ENCODE measurements at regions not wholly inside any gene's neighbourhood (a gene's known extent, or its start where the extent isn't known, plus 50 kb on each side); places are given as distances from the start of the nearest gene placed in this dataset.
"Not testable (repeated sequence)": the region's sequence is repeated elsewhere in the genome, so short reads cannot be mapped to it uniquely, and the experiment has no call there.

GRCh38 chr5:92144824-92145223, 761.7 kb upstream of the ARRDC3 start:
- no peaks in the 10 kb centered on the region for H3K4me1 Mint-ChIP-seq
- no peak for TF ChIP-seq CTCF (IDR thresholded peaks at IDR 0.05)
- no peak overlapping the region for H3K4me3 ChIP-seq (ENCODE audit: low read length)
- intact Hi-C loops (cut with micrococcal nuclease): no loop called here
- H3K27me3 Mint-ChIP-seq (ENCODE audit: low read depth in 2 of 2): no peaks in the 10 kb centered on the region
- H3K27ac Mint-ChIP-seq: no peak overlapping the region
- no peaks in the 10 kb centered on the region for H3K9me3 ChIP-seq (ENCODE audit: control insufficient read depth, insufficient read depth, low read length)
- DNase-seq: no peak
- no peak overlapping the region for H3K4me3 Mint-ChIP-seq
- ATAC-seq: no peak
- no peaks in the 10 kb centered on the region for H3K36me3 ChIP-seq (ENCODE audit: control insufficient read depth, insufficient read depth, low read length)
- no peak overlapping the region for H3K27ac ChIP-seq (ENCODE audit: low read length)
- 64% methylated on average over 2 of the region's 3 CpGs for WGBS (ENCODE audit: insufficient coverage)
- H3K9me3 Mint-ChIP-seq: peaks cover 6 to 25% of the 10 kb centered on the region in 2 donors
- H3K36me3 Mint-ChIP-seq: no peaks in the 10 kb centered on the region
- H3K27me3 ChIP-seq (ENCODE audit: control insufficient read depth, insufficient read depth, low read length): no peaks in the 10 kb centered on the region
- H3K4me1 ChIP-seq (ENCODE audit: control insufficient read depth, insufficient read depth, low read length): no peaks in the 10 kb centered on the region

DNA sequence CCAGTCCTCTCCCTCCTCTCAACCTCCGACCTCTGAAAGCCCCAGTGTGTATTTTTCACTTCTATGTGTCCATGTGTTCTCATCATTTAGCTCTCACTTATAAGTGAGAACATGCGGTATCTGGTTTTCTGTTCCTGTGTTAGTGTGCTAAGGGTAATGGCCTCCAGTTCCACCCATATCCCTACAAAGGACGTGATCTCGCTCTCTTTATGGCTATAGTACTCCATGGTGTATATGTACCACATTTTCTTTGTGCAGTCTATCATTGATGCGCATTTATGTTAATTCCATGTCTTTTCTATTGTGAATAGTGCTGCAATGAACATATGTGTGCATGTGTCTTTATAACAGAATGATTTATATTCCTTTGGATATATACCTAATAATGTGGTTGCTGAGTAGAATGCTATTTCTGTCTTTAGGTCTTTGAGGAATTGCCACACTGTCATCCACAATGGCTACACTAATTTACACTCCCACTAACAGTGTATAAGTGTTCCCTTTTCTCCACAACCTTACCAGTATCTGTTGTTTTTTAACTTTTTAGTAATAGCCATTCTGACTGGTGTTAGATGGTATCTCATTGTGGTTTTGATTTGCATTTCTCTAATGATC, 749.3 kb upstream of the ARRDC3 start:
- H3K27ac ChIP-seq (ENCODE audit: low read length); ATAC-seq; H3K4me3 ChIP-seq (ENCODE audit: low read length); H3K36me3 ChIP-seq (ENCODE audit: control insufficient read depth, insufficient read depth, low read length); H3K27ac Mint-ChIP-seq; H3K36me3 Mint-ChIP-seq; H3K4me3 Mint-ChIP-seq; H3K27me3 ChIP-seq (ENCODE audit: control insufficient read depth, insufficient read depth, low read length); H3K4me1 ChIP-seq (ENCODE audit: control insufficient read depth, insufficient read depth, low read length); H3K4me1 Mint-ChIP-seq; H3K27me3 Mint-ChIP-seq (ENCODE audit: low read depth in 2 of 2); DNase-seq; intact Hi-C loops (cut with micrococcal nuclease); H3K9me3 Mint-ChIP-seq; H3K9me3 ChIP-seq (ENCODE audit: control insufficient read depth, insufficient read depth, low read length): not testable (repeated sequence)
- WGBS (ENCODE audit: insufficient coverage): 77% methylated on average over 2 of the region's 5 CpGs

- ATAC-seq: no peak
- H3K9me3 Mint-ChIP-seq: peaks cover 2 to 9% of the 10 kb centered on the region in 2 donors
- H3K36me3 Mint-ChIP-seq: no peaks in the 10 kb centered on the region
- no peaks in the 10 kb centered on the region for H3K4me1 ChIP-seq (ENCODE audit: control insufficient read depth, insufficient read depth, low read length)
- H3K4me3 ChIP-seq (ENCODE audit: low read length): no peak overlapping the region
- WGBS (ENCODE audit: insufficient coverage): no CpG with 5 or more reads among the region's 1 CpG
- no peaks in the 10 kb centered on the region for H3K9me3 ChIP-seq (ENCODE audit: control insufficient read depth, insufficient read depth, low read length)
- no peak overlapping the region for H3K4me3 Mint-ChIP-seq
- no peaks in the 10 kb centered on the region for H3K4me1 Mint-ChIP-seq
- no peaks in the 10 kb centered on the region for H3K27me3 ChIP-seq (ENCODE audit: control insufficient read depth, insufficient read depth, low read length)
- no peaks in the 10 kb centered on the region for H3K36me3 ChIP-seq (ENCODE audit: control insufficient read depth, insufficient read depth, low read length)
- intact Hi-C loops (cut with micrococcal nuclease): no loop called here
- no peak overlapping the region for H3K27ac ChIP-seq (ENCODE audit: low read length)
- DNase-seq: no peak
- H3K27me3 Mint-ChIP-seq (ENCODE audit: low read depth in 2 of 2): no peaks in the 10 kb centered on the region
- no peak for TF ChIP-seq CTCF (IDR thresholded peaks at IDR 0.05)
- no peak overlapping the region for H3K27ac Mint-ChIP-seq
These were observed 743.1 kb upstream of the ARRDC3 start for GRCh38 chr5:92126182-92126581.

- Mint-ChIP-seq H3K36me3 (no peaks in the 10 kb centered on the region), H3K9me3 (peaks cover 2 to 14% of the 10 kb centered on the region in 2 donors), H3K4me3 (no peak overlapping the region), H3K27me3 (ENCODE audit: low read depth in 2 of 2) (no peaks in the 10 kb centered on the region), H3K27ac (no peak overlapping the region), H3K4me1 (no peaks in the 10 kb centered on the region)
- DNase-seq (no peak), ATAC-seq (no peak)
- no peaks in the 10 kb centered on the region for H3K36me3 ChIP-seq (ENCODE audit: control insufficient read depth, insufficient read depth, low read length)
- TF ChIP-seq CTCF (IDR thresholded peaks at IDR 0.05): no peak
- no peak overlapping the region for H3K27ac ChIP-seq (ENCODE audit: low read length)
- intact Hi-C loops (cut with micrococcal nuclease): no loop called here
- H3K9me3 ChIP-seq (ENCODE audit: control insufficient read depth, insufficient read depth, low read length): no peaks in the 10 kb centered on the region
- no peaks in the 10 kb centered on the region for H3K27me3 ChIP-seq (ENCODE audit: control insufficient read depth, insufficient read depth, low read length)
- H3K4me3 ChIP-seq (ENCODE audit: low read length): no peak overlapping the region
- WGBS (ENCODE audit: insufficient coverage): no CpG with 5 or more reads among the region's 1 CpG
- H3K4me1 ChIP-seq (ENCODE audit: control insufficient read depth, insufficient read depth, low read length): no peaks in the 10 kb centered on the region
These were observed 736.0 kb upstream of the ARRDC3 start for GRCh38 chr5:92119110-92119509.
